ENCODE measurements at regions not wholly inside any gene's neighbourhood (a gene's known extent, or its start where the extent isn't known, plus 50 kb on each side); places are given as distances from the start of the nearest gene placed in this dataset.

GRCh38 chr4:138803051-138803450 lies 212.5 kb upstream of the NOCT start:
- DNase-seq (ENCODE audit: low spot score), result no peak

DNA sequence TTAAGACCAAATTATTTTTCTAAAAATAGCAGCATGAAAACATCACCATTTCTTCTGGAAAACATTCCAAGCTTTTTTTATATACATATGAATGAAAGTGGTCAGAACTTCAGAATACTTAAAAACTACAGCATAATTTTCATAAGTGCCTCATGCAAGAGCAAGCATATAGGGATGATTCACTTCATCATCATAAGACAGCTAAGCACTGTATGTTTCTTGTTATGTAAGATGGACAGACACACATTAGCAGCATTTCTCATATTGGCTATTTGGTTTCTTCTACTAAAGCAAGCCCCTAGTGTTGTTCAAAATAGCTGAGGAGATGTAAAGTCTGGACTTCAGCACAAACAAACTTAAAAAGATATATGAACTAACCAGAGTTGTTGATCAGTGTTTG lies 213.1 kb upstream of the NOCT start:
- TF ChIP-seq CTCF (IDR thresholded peaks at IDR 0.05), result no peak
- H3K9me3 ChIP-seq, result no peaks in the 10 kb centered on the region
- no peak for DNase-seq (ENCODE audit: low spot score)
- ATAC-seq (ENCODE audit: insufficient number of reproducible peaks, low FRiP score, low read depth), result no peak
- no peak overlapping the region for H3K27ac ChIP-seq
- H3K4me1 ChIP-seq (ENCODE audit: control insufficient read depth in 1 of 2, low read depth in 2 of 2), result no peaks in the 10 kb centered on the region
- no peaks in the 10 kb centered on the region for H3K36me3 ChIP-seq
- H3K27me3 ChIP-seq (replicated peaks; ENCODE audit: insufficient read depth), result no peaks in the 10 kb centered on the region
- no peak overlapping the region for H3K4me3 ChIP-seq

More at GRCh38 chr4:138803051-138803450, 212.5 kb upstream of the NOCT start:
- Histone ChIP-seq H3K27me3 (replicated peaks; ENCODE audit: insufficient read depth) (no peaks in the 10 kb centered on the region), H3K36me3 (no peaks in the 10 kb centered on the region), H3K27ac (no peak overlapping the region), H3K4me3 (no peak overlapping the region), H3K9me3 (no peaks in the 10 kb centered on the region), H3K4me1 (ENCODE audit: control insufficient read depth in 1 of 2, low read depth in 2 of 2) (no peaks in the 10 kb centered on the region)
- ATAC-seq (ENCODE audit: insufficient number of reproducible peaks, low FRiP score, low read depth), result no peak
- no peak for TF ChIP-seq CTCF (IDR thresholded peaks at IDR 0.05)

DNA sequence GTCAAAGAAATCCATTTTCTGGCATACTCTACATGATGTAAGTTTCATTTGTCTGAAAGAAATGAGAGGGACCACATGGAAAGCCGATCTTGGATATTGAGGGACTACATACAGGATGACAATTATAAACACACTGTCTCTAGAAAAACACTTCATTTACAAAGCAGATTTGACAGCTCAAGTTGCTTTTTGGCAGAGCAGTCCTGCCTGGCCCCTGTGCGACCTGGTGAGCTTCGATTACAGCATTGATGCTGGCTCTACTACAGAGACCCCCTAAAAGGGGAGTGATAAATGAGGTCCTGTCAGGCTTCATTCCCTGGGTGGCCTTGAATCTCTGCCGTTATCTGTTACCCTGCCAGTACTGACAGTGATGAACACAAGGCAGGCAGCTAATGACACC lies 215.2 kb upstream of the NOCT start:
- no peak for TF ChIP-seq CTCF (IDR thresholded peaks at IDR 0.05)
- Histone ChIP-seq H3K9me3 (no peaks in the 10 kb centered on the region), H3K27ac (no peak overlapping the region), H3K36me3 (no peaks in the 10 kb centered on the region), H3K27me3 (replicated peaks; ENCODE audit: insufficient read depth) (no peaks in the 10 kb centered on the region), H3K4me1 (ENCODE audit: control insufficient read depth in 1 of 2, low read depth in 2 of 2) (no peaks in the 10 kb centered on the region), H3K4me3 (no peak overlapping the region)
- DNase-seq (ENCODE audit: low spot score) (no peak), ATAC-seq (ENCODE audit: insufficient number of reproducible peaks, low FRiP score, low read depth) (no peak)

- Histone ChIP-seq H3K4me1 (ENCODE audit: control insufficient read depth in 1 of 2, low read depth in 2 of 2) (no peaks in the 10 kb centered on the region), H3K9me3 (no peaks in the 10 kb centered on the region), H3K27me3 (replicated peaks; ENCODE audit: insufficient read depth) (no peaks in the 10 kb centered on the region), H3K27ac (no peak overlapping the region), H3K36me3 (no peaks in the 10 kb centered on the region), H3K4me3 (no peak overlapping the region)
- DNase-seq (ENCODE audit: low spot score) (no peak), ATAC-seq (ENCODE audit: insufficient number of reproducible peaks, low FRiP score, low read depth) (no peak)
- TF ChIP-seq CTCF (IDR thresholded peaks at IDR 0.05), result no peak
Measured at GRCh38 chr4:138798404-138798803, 217.2 kb upstream of the NOCT start.

DNA sequence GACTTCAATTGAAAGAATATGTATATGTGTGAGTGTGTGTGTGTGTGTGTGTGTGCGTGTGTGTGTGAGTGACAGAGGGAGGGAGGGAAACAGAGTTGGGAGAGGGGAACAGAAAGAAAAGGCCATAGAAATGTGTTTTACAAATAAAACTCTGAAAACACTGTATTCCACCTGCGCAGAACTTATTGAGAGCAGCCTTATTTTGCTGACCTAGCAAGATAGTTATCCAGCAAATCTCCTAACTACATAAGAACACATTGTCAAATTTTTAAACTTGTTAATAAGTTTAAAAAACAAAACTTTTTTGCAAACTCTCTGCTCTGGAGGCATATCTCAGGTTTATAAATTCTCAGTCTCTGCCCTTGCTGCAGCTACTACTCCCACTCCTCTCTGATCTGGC lies 217.9 kb upstream of the NOCT start:
- no peak for TF ChIP-seq CTCF (IDR thresholded peaks at IDR 0.05)
- no peaks in the 10 kb centered on the region for H3K27me3 ChIP-seq (replicated peaks; ENCODE audit: insufficient read depth)
- H3K9me3 ChIP-seq, result no peaks in the 10 kb centered on the region
- no peak for DNase-seq (ENCODE audit: low spot score)
- H3K4me3 ChIP-seq, result no peak overlapping the region
- no peak for ATAC-seq (ENCODE audit: insufficient number of reproducible peaks, low FRiP score, low read depth)
- no peak overlapping the region for H3K27ac ChIP-seq
- no peaks in the 10 kb centered on the region for H3K4me1 ChIP-seq (ENCODE audit: control insufficient read depth in 1 of 2, low read depth in 2 of 2)
- no peaks in the 10 kb centered on the region for H3K36me3 ChIP-seq
